Stimulated activated CD8-positive, alpha-beta memory T cell treated with anti-CD3 and anti-CD28 coated beads, Interleukin-12 subunit alpha, Interleukin-12 subunit beta, amount 100 ng/mL, for 24 hours (primary cell): ENCODE measurements at regions not wholly inside any gene's neighbourhood (a gene's known extent, or its start where the extent isn't known, plus 50 kb on each side); places are given as distances from the start of the nearest gene placed in this dataset.
"Not testable (repeated sequence)": the region's sequence is repeated elsewhere in the genome, so short reads cannot be mapped to it uniquely, and the experiment has no call there.

Experiments used
- DNase-seq: peaks from one replicate; pipeline ENCODE4 v3.0.0-alpha.2; 2020; ENCODE audit errors: extremely low read depth

DNA sequence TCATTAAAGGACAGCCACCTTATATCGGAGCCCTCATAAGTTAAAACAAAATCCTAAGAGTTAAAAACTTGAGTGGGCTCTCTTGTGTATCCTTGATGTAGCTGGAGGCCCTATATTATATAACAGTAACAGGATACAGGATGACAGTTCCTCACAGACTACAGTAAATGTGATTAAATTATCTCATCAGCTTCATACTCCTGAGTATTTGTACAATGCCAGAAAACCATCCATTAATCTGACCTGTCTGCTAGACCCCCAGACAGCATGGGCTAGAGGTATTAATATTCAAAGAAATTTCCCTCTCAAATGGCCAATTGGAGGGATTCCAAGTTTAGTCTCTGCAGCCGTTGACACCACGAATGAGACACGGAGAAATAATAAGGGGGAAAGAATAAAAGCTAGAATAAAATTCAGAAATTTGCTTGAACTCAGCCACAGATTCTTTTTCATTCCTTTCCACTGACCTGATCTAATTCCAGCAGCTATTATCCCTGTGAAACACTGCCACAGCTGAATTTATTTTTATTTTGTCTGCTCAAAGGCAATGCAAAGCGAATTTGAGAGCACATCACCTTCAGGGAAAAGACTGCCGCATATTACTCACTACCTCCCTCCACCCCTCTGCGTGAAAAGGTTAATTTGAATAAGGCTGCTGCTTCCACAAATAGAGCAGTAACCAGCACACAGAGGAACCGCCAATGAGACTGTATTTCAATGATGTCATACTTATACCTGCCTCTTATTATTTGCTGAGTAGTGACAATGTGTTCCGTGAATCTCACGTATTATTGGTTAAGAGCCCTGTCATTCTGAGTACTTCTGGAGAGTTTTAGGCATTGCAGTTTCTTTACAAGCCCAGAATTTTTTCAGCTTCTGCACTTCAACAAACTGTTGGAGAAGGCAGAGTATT, 155.9 kb upstream of the KLF12 start:
- no peak for DNase-seq

DNA sequence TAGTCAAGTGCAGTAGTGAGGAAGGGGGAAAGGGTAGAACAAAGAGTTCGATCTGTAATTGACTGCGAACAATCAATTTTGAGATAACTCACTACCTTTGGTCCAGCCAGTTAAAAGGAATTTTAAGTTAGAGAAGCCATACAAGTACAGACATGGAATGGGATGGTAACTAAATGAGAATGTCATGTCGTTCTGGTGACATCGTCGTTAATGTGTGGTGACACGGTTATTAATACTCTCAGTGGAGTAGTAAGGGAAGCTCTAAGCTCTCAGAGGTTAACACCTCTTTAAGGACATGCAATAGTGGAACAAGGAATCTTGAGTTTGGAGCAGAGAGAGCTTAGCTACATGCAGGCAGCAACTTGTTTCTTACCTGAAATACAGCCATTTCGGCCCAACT, 154.9 kb upstream of the KLF12 start:
- DNase-seq, result no peak

DNA sequence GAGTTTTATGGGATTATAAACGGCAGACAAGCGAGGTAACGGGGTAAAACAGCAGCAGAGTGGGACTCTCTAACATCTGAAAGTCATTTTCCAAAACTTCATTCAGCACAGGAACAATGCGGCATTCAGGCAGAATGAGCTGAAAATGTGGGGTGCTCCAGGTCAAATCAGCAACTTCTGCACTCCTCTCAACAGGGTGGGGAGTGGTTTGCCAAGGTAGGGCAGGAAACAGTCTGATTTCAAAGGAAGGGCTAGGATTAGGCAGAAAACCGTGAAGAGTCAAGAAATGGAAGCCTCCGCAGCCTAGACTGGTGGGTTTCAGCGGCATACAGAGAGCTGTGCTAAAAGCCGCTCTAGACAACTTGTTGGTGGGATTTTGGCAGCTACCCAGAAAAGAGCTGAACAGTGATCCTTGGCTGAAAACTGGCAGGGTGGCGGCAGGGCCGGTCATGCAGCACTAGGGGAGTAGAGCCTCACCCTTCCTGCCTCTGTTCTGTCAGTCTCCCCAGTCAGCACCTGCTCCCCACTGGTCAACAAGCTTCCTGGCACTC, 154.2 kb upstream of the KLF12 start:
- DNase-seq, result no peak

DNA sequence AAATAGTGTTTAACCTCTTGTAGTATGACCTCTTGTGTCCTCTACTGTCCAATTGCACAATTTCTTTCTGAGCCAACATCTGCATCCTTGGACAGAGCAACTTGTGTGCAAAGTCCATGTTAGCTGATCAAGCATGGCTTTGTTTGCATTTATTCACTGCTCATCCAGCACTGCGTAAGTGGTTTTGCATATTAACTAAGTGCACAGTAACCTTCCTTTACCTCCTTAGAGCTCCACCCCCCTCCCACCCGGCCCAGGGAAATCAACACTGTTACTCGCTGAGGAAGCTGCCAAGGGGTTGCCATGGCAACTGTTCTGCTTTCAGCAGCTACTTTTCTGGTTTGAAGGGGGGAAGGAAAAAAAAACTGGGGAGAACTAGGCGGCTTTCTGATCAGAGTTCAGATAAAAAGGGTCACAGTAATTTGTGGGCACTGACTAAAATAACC, 153.5 kb upstream of the KLF12 start:
- DNase-seq, result peak; percentile 47

DNA sequence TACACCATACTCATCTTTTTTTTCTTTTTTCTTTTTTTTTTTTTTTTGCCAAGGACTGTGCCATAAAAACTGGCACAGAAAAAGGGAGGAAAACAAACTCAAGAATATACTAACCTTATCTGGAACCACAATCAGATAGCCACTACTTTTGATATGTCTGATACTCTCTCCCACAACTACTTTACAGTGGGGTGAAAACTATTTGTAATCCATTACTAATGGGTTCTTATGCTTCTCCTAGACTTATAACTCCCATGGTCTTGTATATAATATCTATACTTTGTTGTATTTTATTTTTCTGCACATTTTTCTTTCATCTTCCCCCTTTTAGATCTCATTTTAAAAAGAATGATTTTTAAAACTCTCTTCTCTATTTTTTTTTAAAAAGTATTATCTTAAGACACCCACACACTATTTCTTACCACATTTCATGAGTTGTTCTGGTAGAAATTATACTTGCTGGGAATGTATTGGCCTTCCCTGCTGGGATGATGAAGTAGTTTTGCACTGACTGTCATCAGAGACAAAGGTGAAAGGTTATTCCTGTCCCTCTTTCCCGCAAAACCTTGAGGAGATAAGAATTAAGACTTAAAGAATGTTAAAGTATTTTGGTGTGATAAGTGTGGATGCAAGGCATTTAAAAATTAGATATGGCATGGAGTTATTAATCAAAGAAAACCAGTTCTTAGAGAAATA, 146.7 kb upstream of the KLF12 start:
- DNase-seq, result no peak

DNA sequence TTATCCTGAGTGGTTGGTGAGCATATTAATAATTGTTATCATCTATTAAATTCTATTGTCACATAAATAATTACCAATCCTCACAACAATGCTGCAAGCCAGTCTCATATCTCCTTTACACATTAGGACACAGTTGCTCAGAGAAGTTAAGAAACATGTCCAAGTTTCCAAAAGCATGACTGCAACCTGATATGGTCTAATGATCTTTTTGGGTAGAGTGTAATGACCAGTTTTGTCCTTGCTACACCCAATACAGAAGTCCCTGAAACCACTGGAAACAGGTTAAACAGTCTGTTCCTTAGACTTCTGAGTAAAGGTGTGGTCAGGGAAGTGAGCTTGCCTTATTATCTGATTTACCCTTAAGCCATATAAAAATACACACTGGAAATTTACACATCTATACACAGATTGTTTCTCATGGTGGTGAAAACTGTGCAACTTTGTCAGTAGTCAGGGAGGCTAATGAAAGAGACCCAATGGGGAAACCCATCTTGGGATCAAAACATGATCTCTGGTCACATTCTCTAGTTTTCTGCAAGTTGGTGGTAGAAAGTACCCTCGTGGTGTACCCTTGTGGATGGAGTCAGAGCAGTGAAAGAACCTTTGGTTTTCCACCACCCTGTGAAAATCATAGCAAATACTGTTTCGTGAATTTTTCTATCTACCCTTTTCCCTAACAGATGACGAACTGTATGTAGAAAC, 146.0 kb upstream of the KLF12 start:
- DNase-seq, result no peak

DNA sequence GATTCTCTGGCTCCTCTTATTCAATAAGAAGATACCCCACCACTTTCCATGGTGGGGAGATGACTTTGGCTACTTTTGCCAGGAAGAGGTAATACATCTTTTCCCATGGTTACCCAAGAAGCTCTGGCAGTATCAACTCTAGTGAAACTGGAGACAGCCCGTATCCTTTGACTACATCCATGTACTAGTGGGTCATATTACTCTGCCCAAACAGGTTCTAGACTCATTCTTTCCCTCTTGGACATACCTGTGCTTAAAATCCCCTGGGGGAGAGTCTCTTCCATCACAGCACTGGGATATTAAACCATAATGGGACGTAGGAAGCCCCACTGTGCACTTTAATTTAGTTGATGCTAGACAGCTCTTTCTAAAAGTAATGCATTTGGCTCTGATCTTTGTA, 144.7 kb upstream of the KLF12 start:
- DNase-seq, result no peak

DNA sequence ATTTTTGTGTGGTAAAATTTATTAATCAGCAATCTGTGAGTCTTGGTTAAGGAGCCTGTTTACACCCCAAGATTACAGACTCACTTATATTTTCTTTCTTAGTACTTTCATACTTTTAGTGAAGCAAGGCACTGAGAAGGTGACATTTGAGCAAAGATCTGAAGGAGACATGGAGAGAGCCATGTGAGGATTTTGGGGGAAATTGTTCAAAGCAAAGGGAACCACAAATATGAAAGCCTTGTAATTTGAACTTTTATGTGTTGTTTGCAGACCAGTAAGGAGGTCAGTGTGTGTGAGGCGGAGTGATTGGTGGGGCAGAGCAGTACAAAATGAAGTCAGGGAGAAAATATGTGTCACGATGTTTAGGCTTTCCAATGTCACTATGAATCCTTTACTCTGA, 140.7 kb upstream of the KLF12 start:
- DNase-seq, result no peak

DNA sequence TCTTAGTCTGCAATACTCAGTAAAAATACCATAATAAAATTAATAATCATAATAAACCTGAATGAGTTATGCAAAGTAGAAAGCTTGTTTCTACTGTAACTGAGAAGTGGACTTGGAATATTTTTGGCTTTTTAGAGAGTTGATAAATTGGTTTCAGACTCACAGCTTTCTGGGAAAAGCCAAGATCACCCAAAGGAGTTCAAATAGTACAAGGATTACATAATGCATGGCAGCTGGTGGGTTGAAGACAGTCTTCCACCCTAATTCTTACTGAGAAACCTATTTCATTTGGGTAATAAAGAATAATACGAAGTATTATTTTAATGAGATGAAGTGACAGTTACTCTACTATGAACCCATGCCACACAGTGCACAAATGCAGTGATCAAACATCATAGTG, 139.4 kb upstream of the KLF12 start:
- no peak for DNase-seq

DNA sequence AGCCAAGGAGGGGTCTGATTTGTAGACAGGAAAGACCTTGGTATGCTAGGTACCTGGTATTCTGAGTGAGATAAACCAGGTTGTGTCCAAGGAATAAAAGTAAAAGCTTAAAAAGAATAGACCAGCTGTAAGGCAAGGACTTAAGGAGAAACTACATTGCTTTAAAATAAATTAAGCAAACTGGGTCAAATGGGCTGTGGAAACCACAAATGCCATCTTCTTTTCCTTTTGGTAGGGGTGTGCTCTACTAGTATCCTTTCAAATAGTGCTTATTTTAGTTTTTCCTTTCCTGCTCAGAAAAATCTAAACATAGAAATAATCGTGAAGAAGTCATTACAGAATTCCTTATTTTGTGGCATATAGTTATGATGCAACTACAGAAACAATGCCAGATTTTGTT, 138.6 kb upstream of the KLF12 start:
- DNase-seq, result no peak

DNA sequence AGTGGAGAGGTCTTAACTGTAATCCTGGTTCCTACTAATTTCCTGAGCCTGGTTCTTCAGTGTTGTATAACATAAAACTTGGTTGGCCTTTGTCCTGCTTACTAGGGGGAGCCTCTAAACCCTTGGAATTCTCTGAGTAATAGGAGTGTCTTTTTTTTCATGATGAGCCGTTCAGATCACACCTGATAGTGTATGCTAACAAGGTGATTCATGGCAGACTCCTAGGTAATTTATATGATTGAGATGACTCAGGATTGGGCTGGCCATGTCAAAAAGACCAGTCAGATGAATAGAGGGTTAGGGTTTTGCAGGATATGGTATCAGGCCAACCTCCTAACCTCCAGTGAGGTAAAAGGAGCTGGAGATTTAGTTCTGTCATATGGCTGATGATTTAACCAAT, 135.8 kb upstream of the KLF12 start:
- no peak for DNase-seq

DNA sequence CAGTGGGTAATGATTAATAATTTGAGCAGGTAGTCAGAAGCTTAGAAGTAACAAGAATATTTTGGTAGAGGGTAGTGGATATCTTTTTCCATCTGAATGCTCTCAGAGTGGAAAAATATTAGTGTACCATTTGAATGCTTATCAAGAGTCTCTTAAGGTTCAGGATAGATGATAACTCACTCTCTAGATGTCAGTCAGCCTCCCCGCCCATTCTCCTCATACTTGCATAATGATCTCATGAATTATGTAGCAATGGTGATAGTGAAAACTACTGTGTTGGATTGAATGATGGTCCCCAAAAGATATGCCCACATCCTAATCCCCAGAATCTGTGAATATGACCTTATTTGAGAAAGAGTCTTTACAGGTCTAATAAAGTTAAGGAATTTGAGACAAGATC, 132.7 kb upstream of the KLF12 start:
- no peak for DNase-seq

DNA sequence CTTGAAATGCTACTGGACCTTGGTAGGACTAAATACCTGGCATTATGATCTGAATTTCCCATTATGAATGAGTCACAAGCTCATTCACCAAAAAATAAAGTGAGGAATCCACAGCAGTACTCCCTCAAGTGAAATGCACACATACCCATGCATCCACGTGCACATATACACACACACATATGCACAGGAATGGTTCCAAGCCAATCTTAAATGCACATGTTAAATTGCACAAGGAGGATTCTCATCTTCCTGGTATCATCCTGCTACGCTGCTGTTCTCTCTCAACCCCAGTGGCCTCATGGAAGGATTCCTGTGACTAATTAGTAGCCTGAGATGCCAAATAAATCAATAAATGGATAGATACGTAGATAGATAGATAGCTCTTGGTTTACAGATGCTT, 132.1 kb upstream of the KLF12 start:
- no peak for DNase-seq

DNA sequence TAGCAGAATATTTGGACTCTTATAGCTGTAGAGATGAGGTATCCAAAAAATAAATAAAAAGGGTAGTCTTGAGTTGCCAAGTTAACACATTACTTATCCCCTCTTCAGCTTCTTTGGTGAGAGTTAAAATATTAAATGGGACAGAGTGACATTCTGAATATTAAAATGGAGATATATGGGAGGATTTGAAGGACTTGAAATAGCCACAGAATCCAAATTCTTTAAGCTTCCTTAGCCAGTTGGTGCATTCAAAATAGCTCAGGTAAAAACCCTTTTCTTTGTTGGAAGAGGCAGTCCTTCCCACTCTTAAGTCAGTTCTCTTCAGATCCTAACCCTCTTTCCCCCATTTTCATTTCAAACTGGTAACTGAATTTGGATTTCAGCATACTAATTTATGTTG, 130.1 kb upstream of the KLF12 start:
- no peak for DNase-seq

DNA sequence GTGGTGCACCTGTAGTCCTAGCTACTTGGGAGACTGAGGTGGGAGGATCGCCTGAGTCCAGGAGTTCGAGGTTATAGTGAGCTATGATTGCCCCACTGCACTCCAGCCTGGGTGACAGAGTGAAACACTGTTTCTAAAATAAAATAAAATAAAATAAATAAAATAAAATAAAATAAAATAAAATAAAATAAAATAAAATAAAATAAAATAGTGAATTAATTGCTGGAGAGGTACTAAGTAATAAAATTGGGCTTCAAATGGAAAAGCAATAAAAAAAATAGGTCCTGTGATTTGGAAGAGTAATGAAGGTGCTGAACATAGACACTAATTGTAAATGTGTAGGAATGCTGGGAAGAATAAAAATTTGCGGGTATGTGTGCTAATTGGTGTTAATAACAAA, 126.2 kb upstream of the KLF12 start:
- not testable (repeated sequence) for DNase-seq

DNA sequence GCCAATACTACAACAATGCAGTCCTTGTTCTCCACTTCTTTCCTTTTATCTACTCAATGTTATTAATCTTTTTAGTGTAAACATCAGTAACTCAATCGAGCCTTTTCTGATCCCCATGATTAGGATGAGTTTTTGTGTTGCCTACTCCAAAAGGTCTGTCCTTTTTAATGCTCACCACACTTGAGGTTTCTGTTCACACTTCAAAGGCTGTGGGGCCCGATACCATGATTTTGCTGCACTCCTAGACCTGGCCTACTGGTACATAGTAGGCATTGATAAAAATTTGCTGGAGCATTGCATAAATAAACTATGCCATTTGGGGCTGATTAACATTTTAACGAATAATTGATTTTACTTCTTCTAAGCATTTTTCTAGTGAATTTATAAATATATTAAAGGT, 125.4 kb upstream of the KLF12 start:
- DNase-seq, result no peak

DNA sequence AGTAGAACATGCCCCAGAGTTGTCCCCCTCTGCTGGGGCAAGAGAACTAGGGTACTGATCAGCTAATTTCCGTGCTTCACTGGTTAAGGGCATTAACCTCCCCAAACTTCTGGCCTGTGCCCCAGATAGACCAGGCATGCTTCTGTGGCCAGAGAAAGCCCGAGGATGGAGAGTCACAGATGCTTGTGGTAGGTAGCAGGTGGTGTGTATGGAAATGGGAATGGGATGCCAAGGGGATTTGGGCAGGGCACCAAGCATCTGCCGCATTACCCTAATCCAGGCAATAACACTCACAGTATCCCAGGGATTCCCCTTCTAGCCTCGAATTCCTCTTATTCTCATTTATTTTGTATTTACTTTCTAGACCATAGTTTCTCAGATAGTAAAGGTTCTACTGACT, 124.8 kb upstream of the KLF12 start:
- DNase-seq, result no peak

DNA sequence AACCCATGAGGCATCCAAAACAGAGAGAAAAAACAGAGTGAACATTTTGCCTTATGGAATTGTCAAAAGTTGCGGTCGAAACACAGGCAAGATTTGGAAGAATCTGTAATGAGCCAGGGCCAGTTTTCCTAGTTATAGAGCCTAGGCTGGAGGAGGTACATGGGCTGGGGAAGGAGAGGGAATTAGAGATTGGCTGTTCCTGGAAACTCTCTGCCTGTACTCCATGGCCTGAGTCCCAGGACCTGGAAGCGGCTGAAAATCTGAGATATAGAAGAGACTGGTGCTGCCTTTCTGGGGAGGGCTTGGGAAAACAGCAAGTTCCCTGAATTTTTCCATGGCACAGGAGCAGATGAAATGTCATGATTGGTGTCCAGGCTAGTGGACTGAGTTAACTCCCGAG, 122.8 kb upstream of the KLF12 start:
- DNase-seq, result no peak

DNA sequence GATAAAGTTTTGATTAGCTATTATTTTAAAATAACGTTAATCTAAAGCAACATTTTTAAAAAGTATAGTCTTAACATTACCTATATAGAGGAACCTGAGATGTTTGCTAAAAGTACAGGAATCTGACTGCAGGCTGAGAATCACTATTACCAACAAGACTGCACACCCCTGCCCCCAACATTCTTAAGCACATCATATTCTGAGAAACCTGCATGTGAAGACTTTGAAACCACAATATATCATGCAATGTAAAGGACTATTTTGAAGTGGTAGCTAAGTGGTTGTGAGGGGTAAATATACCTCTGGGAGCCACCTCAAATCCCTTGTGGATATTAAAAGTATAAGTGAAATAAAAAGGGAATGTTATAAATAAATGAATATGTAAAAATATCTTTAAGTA, 119.0 kb upstream of the KLF12 start:
- DNase-seq, result no peak

DNA sequence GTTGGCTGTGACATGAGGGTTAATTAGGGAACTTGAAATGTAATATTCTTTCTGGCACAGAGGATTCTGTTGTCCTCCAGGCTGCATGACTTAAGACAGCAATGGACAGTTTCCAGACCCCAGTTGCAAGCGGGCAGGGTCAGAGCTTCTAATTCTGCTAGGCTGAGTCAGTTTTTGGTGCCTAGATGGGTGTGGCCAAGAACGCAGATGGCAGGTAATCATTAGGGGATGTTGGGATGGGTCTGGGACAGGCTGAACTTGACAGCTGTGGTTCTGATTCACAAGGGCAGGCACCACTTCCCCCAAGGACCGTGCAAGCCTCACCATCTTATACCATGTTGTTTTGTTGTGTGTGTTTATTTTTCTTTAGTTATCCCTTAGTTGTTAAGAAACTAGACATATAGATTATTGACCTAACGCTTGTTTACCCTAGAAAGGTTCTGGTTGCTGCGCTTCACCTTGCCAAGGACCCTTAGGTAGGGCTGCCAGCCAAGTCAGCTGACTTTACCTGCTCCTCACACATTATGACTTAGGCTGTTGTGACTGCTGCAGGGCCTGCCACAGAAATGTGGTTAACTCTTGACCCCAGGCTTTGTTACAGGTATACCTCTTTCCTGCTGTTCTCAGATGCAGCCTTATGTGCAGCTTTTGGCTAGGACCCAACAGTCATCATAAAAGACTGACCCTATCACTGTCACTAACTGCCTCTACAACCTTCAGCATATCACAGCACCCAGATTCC, 117.7 kb upstream of the KLF12 start:
- DNase-seq, result no peak

DNA sequence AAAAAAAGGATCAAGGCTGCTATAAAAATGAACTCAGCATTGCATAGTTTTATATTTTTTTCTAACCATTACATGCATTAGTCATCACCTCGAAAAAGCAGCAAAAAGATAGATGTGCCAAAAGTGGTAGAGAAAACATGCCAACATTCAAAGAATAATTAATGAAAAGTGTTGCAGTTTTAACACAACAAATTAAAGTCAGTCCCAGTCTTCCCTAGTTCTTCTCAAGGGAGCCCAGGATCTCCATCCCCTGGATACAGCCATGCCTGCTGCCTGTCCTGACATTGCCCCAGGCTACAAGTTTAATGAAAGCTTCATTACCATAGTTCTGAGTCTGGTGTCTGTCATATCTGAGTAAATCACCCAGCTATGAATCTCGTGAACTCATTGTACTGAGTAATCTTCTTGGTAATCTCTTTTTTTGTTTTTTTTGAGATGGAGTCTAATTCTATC, 116.6 kb upstream of the KLF12 start:
- no peak for DNase-seq

DNA sequence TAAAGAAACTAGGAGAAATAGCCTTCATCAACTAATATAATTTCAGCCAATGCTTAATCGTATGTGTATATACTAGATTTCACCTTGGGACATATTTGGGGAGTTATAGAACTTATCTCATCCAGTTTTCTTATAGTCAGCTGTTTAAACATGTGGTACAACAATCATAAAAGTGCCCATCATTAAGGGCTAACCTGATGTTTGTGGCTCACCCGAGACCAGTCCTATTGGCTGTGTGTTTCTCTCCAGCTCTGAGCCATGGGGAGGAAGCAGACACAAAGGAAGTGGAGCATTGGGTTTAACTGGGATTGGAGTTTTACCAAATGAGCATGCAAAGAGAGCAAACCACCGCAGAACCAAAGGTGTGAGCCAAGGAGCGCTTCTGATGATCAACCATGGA, 114.3 kb upstream of the KLF12 start:
- DNase-seq, result no peak
